ENCODE measurements at regions not wholly inside any gene's neighbourhood (a gene's known extent, or its start where the extent isn't known, plus 50 kb on each side); places are given as distances from the start of the nearest gene placed in this dataset.

DNA sequence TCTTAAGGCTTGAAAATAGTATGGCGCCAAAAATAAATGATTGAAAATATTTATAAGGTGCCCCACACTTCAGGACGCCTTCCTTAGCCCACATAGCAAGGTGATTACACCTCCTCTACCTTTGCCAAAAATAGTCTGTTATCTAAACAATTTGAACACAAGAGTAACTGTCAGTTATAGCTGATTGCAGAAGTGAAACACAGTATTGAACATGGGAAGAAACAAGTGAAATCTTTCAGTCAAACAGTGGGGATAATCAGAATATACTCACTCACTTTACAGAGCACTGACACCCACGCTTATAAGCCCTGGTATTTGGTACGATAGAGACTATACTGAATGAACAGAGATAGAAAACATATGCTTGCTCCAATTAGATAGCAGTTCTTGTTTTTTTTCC lies 203.1 kb downstream of the RAB38 start:
- H3K36me3 Mint-ChIP-seq = no peaks in the 10 kb centered on the region
- Histone ChIP-seq H3K9me3 (ENCODE audit: control insufficient read depth, insufficient read depth, low read length) (no peaks in the 10 kb centered on the region), H3K4me1 (ENCODE audit: control insufficient read depth, insufficient read depth, low read length) (no peaks in the 10 kb centered on the region), H3K27me3 (ENCODE audit: control insufficient read depth, insufficient read depth, low read length) (no peaks in the 10 kb centered on the region), H3K4me3 (ENCODE audit: low read length) (no peak overlapping the region), H3K27ac (ENCODE audit: low read length) (no peak overlapping the region), H3K36me3 (ENCODE audit: control insufficient read depth, insufficient read depth, low read length) (no peaks in the 10 kb centered on the region)
- peaks cover 0 to 9% of the 10 kb centered on the region in 2 donors for H3K27me3 Mint-ChIP-seq (ENCODE audit: low read depth in 2 of 2)
- TF ChIP-seq, protein P1, sequence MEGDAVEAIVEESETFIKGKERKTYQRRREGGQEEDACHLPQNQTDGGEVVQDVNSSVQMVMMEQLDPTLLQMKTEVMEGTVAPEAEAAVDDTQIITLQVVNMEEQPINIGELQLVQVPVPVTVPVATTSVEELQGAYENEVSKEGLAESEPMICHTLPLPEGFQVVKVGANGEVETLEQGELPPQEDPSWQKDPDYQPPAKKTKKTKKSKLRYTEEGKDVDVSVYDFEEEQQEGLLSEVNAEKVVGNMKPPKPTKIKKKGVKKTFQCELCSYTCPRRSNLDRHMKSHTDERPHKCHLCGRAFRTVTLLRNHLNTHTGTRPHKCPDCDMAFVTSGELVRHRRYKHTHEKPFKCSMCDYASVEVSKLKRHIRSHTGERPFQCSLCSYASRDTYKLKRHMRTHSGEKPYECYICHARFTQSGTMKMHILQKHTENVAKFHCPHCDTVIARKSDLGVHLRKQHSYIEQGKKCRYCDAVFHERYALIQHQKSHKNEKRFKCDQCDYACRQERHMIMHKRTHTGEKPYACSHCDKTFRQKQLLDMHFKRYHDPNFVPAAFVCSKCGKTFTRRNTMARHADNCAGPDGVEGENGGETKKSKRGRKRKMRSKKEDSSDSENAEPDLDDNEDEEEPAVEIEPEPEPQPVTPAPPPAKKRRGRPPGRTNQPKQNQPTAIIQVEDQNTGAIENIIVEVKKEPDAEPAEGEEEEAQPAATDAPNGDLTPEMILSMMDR (IDR thresholded peaks at IDR 0.05) = no peak
- no peak overlapping the region for H3K27ac Mint-ChIP-seq
- DNase-seq (no peak), ATAC-seq (no peak)
- H3K4me1 Mint-ChIP-seq = no peaks in the 10 kb centered on the region
- 89% methylated on average over 2 of the region's 4 CpGs for WGBS (ENCODE audit: insufficient coverage)
- H3K4me3 Mint-ChIP-seq = no peak overlapping the region
- intact Hi-C loops (cut with micrococcal nuclease) = no loop called here
- no peaks in the 10 kb centered on the region for H3K9me3 Mint-ChIP-seq

DNA sequence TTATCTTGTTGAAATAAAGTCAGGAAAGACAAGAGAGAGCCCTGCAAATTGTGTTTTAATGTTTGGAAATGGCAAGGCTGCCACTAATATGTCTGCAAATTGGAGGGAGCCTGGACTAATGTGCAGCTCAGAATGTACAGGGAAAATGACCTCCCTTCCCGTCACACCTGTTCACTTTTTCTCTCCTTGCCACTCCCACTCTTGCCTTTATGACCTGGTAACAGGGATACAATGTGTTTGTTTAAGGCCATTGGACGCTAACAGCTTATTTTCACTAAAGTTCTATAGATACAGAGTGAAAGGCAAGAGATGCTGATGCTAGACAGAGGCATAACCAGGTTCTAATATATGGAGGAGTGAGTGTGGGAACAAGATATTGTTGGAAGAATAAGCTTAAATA lies 203.9 kb downstream of the RAB38 start:
- DNase-seq (no peak), ATAC-seq (no peak)
- WGBS (ENCODE audit: insufficient coverage) = 100% methylated on average over 1 of the region's 2 CpGs
- H3K4me1 Mint-ChIP-seq = no peaks in the 10 kb centered on the region
- TF ChIP-seq, protein P1 (IDR thresholded peaks at IDR 0.05) = no peak
- no peaks in the 10 kb centered on the region for H3K4me1 ChIP-seq (ENCODE audit: control insufficient read depth, insufficient read depth, low read length)
- peaks cover 0 to 9% of the 10 kb centered on the region in 2 donors for H3K27me3 Mint-ChIP-seq (ENCODE audit: low read depth in 2 of 2)
- no peaks in the 10 kb centered on the region for H3K9me3 Mint-ChIP-seq
- no peak overlapping the region for H3K27ac Mint-ChIP-seq
- no peak overlapping the region for H3K27ac ChIP-seq (ENCODE audit: low read length)
- no peaks in the 10 kb centered on the region for H3K27me3 ChIP-seq (ENCODE audit: control insufficient read depth, insufficient read depth, low read length)
- no peaks in the 10 kb centered on the region for H3K9me3 ChIP-seq (ENCODE audit: control insufficient read depth, insufficient read depth, low read length)
- H3K36me3 ChIP-seq (ENCODE audit: control insufficient read depth, insufficient read depth, low read length) = no peaks in the 10 kb centered on the region
- H3K4me3 Mint-ChIP-seq = no peak overlapping the region
- no peaks in the 10 kb centered on the region for H3K36me3 Mint-ChIP-seq
- no peak overlapping the region for H3K4me3 ChIP-seq (ENCODE audit: low read length)
- intact Hi-C loops (cut with micrococcal nuclease) = no loop called here

DNA sequence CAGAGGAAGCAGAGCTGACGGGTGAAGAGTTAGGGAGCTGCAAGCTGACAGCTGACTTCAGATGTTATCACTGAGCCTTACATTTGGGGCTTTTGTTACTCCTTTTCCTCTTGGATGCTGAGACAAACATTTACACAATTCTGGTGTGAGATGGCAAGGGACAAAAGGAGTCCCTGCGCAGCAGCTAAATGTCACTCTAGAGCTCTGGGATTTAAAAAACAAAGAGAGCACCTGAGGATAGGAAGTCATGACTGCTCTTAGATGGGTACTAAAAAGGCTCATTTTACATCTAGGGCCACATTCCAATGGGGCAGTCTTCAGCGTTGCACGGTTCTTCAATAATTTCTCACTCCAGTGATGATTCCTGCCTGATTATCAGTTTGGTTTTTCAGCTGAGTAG lies 204.5 kb downstream of the RAB38 start:
- ATAC-seq (no peak), DNase-seq (no peak)
- Histone ChIP-seq H3K27me3 (ENCODE audit: control insufficient read depth, insufficient read depth, low read length) (no peaks in the 10 kb centered on the region), H3K4me1 (ENCODE audit: control insufficient read depth, insufficient read depth, low read length) (no peaks in the 10 kb centered on the region), H3K9me3 (ENCODE audit: control insufficient read depth, insufficient read depth, low read length) (no peaks in the 10 kb centered on the region), H3K4me3 (ENCODE audit: low read length) (no peak overlapping the region), H3K36me3 (ENCODE audit: control insufficient read depth, insufficient read depth, low read length) (no peaks in the 10 kb centered on the region), H3K27ac (ENCODE audit: low read length) (no peak overlapping the region)
- intact Hi-C loops (cut with micrococcal nuclease) = no loop called here
- Mint-ChIP-seq H3K9me3 (no peaks in the 10 kb centered on the region), H3K4me3 (no peak overlapping the region), H3K27ac (no peak overlapping the region), H3K27me3 (ENCODE audit: low read depth in 2 of 2) (peaks cover 0 to 9% of the 10 kb centered on the region in 2 donors), H3K4me1 (no peaks in the 10 kb centered on the region), H3K36me3 (no peaks in the 10 kb centered on the region)
- TF ChIP-seq, protein P1 (IDR thresholded peaks at IDR 0.05) = no peak
- 91% methylated on average over 4 of the region's 4 CpGs for WGBS (ENCODE audit: insufficient coverage)

DNA sequence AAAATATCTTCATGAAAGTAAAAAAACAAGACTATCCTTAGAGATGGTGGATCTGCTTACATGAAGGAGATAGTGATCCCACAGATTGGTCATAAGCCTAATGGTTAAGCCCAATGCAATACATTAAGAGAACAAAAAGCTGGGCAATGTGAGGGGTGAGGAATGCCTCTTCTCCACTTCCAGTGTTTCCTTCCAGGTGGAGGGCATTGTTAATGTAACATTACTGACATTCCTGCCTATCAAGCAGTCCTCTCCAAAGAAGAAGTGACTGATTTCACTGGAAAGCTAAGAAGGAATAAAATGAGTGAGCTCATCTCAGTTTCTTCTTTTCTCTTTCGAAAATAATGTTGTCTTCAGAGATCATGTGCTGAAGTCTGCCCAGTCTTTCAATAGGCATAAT lies 207.8 kb downstream of the RAB38 start:
- TF ChIP-seq, protein P1 (IDR thresholded peaks at IDR 0.05) = no peak
- ATAC-seq (no peak), DNase-seq (no peak)
- no peak overlapping the region for H3K4me3 ChIP-seq (ENCODE audit: low read length)
- intact Hi-C loops (cut with micrococcal nuclease) = no loop called here
- Mint-ChIP-seq H3K27me3 (ENCODE audit: low read depth in 2 of 2) (peaks cover 0 to 9% of the 10 kb centered on the region in 2 donors), H3K9me3 (no peaks in the 10 kb centered on the region), H3K4me3 (no peak overlapping the region), H3K36me3 (no peaks in the 10 kb centered on the region), H3K4me1 (no peaks in the 10 kb centered on the region), H3K27ac (no peak overlapping the region)
- H3K27ac ChIP-seq (ENCODE audit: low read length) = no peak overlapping the region
- no peaks in the 10 kb centered on the region for H3K4me1 ChIP-seq (ENCODE audit: control insufficient read depth, insufficient read depth, low read length)
- no peaks in the 10 kb centered on the region for H3K27me3 ChIP-seq (ENCODE audit: control insufficient read depth, insufficient read depth, low read length)
- H3K9me3 ChIP-seq (ENCODE audit: control insufficient read depth, insufficient read depth, low read length) = no peaks in the 10 kb centered on the region
- H3K36me3 ChIP-seq (ENCODE audit: control insufficient read depth, insufficient read depth, low read length) = no peaks in the 10 kb centered on the region
- 75% methylated on average over 1 of the region's 1 CpG for WGBS (ENCODE audit: insufficient coverage)

All from natural killer cell (primary cell).